GM19035 (cell line): ENCODE measurements at regions not wholly inside any gene's neighbourhood (a gene's known extent, or its start where the extent isn't known, plus 50 kb on each side); places are given as distances from the start of the nearest gene placed in this dataset.

ENCODE experiments used
- ATAC-seq: cut with Tn5 transposase; IDR thresholded peaks from one replicate; pipeline ENCODE4 v1.9.1; 2021; ENCODE audit not compliant: unreplicated experiment

DNA sequence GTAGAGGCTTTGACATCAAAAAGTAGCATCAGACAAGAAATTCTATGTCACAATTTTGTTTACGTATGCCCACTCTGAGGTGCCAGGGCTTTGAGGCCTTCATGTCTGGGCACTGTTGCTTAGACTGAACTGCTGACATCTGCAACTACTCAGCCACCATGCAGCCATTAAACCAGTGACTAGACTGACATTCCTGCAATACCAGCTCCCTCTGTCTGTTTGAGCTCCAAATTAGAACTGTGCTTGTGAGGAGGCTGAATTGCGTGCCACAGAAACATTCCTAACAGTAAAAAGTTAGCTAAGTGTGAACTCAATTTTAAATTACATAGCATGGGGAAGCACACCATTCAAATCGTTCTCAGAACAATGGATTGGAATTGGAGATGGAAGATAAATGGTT, 163.2 kb downstream of the INSIG2 start:
- no peak for ATAC-seq

- no peak for ATAC-seq
Observed at GRCh38 chr2:118250463-118250862, 162.2 kb downstream of the INSIG2 start.

DNA sequence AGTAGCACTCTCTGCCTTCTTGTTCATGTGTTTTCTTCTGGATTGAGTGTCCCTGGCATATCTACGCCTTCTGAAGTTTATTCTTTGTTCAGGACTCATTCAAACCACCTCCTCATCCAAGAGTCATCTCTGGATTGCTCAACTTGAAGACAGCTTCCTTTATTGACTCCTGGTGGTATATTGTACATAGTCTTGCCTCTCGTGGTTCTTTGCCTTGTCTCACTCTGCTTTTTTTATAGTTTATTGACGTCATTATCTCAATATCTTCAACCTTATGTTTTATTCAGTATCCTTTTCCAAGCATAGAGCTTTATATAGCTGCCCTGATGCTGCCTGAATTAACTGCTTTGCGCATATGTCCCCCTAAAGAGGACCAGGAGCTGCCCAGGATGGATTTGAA, 161.7 kb downstream of the INSIG2 start:
- peak; percentile 30 for ATAC-seq

- peak; percentile 80 for ATAC-seq
Observed at GRCh38 chr2:118249531-118249930, 161.3 kb downstream of the INSIG2 start.

DNA sequence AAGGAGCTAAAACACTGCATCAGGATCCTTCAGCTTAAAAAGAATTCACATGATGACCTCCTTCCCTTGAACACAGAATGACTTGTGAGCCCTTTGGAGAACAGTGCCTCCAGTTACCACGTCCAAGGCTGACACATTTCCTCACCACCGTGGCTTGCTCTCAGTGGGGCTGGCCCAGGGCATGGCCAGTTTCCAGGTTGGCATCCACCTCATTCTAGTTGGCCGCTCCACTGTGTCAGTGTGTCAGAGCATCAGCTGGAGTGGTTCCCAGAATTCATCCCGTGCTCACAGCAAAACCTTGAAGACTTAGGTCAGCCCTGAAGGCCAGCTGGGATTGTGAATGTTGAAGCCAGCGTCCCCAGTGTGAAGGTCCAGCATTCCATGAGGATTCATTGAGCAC, 158.5 kb downstream of the INSIG2 start:
- no peak for ATAC-seq

DNA sequence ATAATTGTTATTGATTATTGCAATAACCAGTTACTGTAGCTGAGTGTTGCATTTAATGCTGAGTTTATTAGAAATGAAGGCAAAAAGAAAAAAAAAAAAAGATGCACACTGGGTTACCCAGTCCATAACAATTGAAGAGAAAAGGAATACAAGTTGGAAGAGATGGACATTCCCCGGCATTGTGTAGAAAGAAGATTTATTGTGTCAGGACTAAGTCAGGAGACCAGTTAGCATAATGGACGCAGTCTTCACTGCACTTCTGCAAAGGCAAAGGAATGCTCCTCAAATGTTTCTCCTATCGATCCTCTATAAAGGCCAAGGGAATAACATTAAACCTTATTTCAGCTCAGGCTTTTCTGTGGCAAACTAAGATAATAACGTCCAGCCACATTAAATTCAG, 157.8 kb downstream of the INSIG2 start:
- no peak for ATAC-seq

GRCh38 chr2:118244686-118245085, 156.4 kb downstream of the INSIG2 start:
- no peak for ATAC-seq

GRCh38 chr2:118243031-118243430, 154.8 kb downstream of the INSIG2 start:
- ATAC-seq = no peak

DNA sequence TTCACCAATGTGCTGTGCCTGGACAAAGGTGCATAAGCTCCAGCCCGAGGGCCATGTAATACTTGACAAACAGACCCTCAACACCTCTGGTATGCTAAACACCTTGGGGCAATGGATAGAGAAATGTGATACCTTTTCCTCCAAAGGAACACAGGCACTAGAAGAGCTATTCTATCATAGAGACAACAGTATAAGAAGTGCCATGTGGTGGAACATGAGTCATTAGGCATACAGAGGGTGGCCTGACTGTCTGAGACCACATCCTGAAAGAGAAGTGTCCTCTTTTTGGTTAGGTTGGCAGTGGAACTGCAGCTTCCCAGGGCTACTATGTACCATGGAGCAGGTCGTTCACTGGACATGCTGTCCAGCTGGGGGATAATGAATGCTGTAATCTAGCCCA, 153.9 kb downstream of the INSIG2 start:
- ATAC-seq = no peak

DNA sequence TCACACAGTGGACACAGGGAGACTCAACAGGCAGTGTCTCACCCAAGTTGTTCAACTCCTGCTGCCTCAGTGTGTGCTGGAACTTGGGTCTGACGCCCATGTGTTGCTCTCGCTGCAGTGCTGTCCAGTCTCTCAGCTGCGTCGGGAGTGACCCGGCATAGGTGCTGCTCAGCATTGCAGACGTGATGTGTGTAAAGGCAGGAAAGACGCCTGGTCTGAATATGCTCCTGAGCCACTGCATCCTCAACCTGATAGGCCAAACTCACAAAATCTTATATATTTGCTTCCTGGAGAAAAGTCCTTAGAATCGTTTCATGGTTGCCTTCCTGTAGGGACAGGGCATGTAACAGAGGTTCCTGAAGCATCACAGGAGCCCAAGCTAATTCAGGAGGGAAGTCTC, 152.9 kb downstream of the INSIG2 start:
- ATAC-seq = no peak

GRCh38 chr2:118240276-118240675, 152.0 kb downstream of the INSIG2 start:
- no peak for ATAC-seq

DNA sequence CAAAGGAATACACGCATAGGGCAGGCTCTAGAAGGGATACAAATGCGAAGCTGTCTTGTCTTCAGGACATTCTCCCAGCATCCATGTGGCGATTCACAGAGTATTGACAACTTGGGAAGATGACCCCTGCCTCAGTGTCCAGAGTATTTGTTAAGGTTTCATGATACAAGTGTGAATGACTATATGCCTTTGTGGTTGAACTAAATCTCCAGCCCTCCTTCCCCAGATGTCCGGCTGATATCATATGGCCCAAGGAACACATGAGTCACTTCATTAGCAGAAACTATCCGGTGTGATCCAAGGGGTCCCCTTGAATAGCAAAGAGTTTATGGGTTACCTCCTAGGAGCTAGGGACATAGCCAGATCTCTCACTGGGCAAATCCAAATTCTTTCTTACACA, 151.0 kb downstream of the INSIG2 start:
- ATAC-seq = no peak

GRCh38 chr2:118237451-118237850, 149.2 kb downstream of the INSIG2 start:
- no peak for ATAC-seq

DNA sequence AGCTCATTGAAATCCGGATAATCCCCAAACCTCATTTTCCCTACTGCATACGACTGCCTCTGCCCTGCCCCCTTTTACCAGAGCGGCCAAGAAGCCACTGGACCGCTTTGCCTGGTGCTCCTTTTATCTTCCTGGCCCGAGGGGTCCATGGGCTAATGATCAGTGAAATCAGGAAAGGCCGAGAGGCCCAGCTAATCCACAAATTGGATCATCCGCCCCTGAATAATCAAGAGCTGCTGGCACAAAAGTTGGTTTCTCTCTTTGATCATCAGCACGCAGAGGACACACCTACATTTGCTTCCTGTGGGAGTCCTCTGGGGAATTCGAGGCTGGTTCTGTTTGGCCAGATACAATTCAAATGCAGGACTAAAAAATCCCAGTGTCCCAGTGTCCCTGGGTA, 144.5 kb downstream of the INSIG2 start:
- ATAC-seq = no peak

DNA sequence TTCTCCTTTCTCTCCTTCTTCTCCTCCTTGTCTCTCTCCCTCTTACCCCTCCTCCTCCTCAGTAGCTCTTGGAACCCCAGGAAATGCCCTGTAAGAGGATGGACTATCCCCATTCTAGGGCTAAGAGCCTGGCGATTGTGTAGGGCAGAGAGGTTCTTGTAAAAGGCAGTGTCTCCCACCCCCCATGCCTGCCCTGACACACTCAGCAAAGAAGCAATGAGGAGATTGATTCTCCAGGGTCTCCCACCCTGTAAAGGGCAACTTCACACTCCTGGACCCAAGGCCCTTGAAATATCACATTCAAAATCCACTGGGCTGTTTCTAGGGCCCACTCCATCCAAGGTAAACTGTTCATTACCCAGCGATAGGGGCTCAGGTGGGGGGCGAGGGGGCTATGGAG, 144.1 kb downstream of the INSIG2 start:
- ATAC-seq = no peak

GRCh38 chr2:118231759-118232158, 143.5 kb downstream of the INSIG2 start:
- ATAC-seq = no peak

GRCh38 chr2:118227698-118228508, 139.6 kb downstream of the INSIG2 start:
- no peak for ATAC-seq

DNA sequence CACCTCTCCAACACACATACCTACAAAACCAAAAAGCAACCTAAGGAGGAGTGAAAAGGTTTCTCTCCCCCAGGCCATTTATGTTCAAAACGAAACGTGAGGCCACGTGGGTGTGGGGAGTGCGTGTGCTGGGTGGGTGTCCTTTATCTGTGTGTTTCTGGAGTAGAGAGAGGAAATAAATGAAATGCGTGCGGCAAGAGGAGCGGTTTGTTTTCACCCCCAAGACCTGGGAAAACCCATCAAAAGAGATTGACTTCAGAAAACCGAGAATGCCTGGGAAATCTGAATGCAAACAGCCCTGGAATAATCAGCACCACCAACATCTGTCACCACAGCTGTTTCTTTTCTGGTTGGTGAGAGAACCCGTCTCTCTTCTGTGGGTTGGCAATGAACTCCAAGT, 137.4 kb downstream of the INSIG2 start:
- ATAC-seq = no peak

GRCh38 chr2:118224895-118225311, 136.6 kb downstream of the INSIG2 start:
- ATAC-seq = no peak

DNA sequence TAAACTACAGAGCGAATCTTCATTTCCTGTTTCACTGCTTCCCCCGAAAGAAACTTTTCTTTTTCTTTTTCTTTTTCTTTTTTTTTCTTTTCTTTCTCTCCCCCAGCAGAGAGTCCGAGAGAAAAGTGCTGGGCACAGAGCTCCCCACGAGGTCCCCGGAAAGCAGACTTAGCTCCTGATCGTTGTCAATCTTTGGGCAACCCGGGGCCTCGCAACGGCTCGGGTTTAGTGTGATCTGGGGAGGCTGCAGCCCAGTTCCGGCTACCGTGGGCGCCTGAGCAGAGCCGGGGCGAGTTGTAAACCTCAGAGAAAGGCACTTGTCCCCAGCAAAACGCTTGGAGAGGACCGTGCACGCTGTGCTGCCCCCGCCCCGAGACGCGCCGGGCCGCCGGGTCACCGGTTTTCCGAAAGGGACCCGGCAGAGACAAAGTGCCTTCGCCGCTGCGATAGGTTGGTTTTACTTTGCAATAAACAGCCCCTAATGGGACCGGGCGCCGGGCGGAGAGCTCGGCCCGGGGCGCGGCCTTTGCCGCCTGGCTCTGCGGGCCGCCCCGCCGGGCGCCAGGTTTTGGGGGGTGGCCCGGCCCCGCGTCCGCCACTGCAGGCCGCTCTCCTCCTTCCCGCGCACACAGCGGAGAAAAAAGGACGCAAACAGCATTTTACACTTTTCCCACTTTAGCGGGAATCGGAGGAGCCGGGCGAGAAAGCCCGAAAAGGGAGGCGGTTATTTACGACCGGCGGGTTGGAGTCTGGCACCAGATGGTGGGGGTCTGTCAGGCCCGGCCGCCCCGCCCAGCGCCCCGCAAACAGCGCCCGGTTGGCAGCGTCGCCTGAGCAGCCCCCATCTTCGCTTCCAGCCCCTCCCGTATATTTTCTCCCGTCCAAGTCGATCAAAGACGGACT, 136.0 kb downstream of the INSIG2 start:
- ATAC-seq = peak; percentile 61

GRCh38 chr2:118223511-118223991, 135.3 kb downstream of the INSIG2 start:
- ATAC-seq = peak; percentile 7
